Calu3 (cell line): ENCODE measurements at regions not wholly inside any gene's neighbourhood (a gene's known extent, or its start where the extent isn't known, plus 50 kb on each side); places are given as distances from the start of the nearest gene placed in this dataset.
"Not testable (repeated sequence)": the region's sequence is repeated elsewhere in the genome, so short reads cannot be mapped to it uniquely, and the experiment has no call there.

ENCODE experiments used
- BruUV-seq: library from RNA; stranded (reverse); fragments of 400-500 nt; replicated peaks from 2 replicates; lab custom pipeline; 2021; lab: Mats Ljungman, UMichigan
- CTCF ChIA-PET: fragments of 300-600 bp; sonication (Branson Sonifier 250); formaldehyde crosslinking; loops from one replicate; lab custom pipeline; 2022; ENCODE audit warnings: antibody characterized with exemption; lab: Charles Lee
- DNase-seq: peaks from one replicate; pipeline ENCODE4 v3.0.0; 2022
- H3K27ac Mint-ChIP-seq: one replicate; pipeline ENCODE4 v1.8.0; 2022; ENCODE audit warnings: mixed read lengths; ENCODE audit not compliant: unreplicated experiment
- H3K27me3 Mint-ChIP-seq: one replicate; pipeline ENCODE4 v1.8.0; 2022; ENCODE audit warnings: mixed read lengths; ENCODE audit not compliant: unreplicated experiment
- H3K36me3 Mint-ChIP-seq: one replicate; pipeline ENCODE4 v1.8.0; 2022; ENCODE audit warnings: mild to moderate bottlenecking, moderate library complexity, mixed read lengths; ENCODE audit not compliant: insufficient read depth, unreplicated experiment
- H3K4me1 Mint-ChIP-seq: one replicate; pipeline ENCODE4 v1.8.0; 2022; ENCODE audit warnings: mild to moderate bottlenecking, low read depth, mixed read lengths; ENCODE audit not compliant: unreplicated experiment
- H3K4me3 Mint-ChIP-seq: one replicate; pipeline ENCODE4 v1.8.0; 2022; ENCODE audit warnings: mild to moderate bottlenecking, low read depth, moderate library complexity, mixed read lengths; ENCODE audit not compliant: unreplicated experiment
- H3K9me3 Mint-ChIP-seq: one replicate; pipeline ENCODE4 v1.8.0; 2022; ENCODE audit warnings: low read depth, mixed read lengths; ENCODE audit not compliant: unreplicated experiment
- intact Hi-C: fragments of 100-400 bp; cut with micrococcal nuclease; formaldehyde crosslinking; loops from one replicate; pipeline ENCODE4 v1.10.0; 2022; ENCODE audit not compliant: unreplicated experiment
- TF ChIP-seq, protein P1 (sequence below): fragments of 200-600 bp; IDR thresholded peaks from one replicate; pipeline ENCODE4 v1.8.0; 2022; ENCODE audit warnings: antibody characterized with exemption; ENCODE audit not compliant: unreplicated experiment

DNA sequence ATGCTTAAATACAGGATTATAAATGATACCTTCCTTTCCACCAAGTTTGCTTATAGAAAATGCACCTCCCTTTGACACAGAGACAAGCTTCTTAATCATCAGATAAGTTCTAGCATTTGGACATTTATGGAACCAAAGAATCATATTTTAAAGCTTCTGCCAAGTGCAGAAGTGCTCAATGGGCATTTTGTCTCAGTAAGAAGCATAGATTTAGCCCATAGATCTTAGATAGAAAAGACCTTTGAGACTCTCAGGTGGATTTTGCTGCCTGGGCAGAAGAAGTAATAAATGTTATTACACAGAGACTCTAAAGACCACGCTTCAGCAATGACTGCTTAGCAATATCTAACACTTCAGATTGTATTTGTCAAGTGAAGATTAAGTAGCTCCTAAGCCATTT lies 174.6 kb downstream of the VEGFC start:
- no peaks in the 10 kb centered on the region for H3K27me3 Mint-ChIP-seq
- no TSS peak for BruUV-seq
- CTCF ChIA-PET = interaction anchor here (0.6 kb wide), 1 partner anchor 278 kb away, joined by 3 read pairs; no protein-coding TSS in a partner anchor
- no peak for DNase-seq
- intact Hi-C loops = no loop called here
- no peaks in the 10 kb centered on the region for H3K9me3 Mint-ChIP-seq
- H3K36me3 Mint-ChIP-seq = no peaks in the 10 kb centered on the region
- TF ChIP-seq, protein P1, sequence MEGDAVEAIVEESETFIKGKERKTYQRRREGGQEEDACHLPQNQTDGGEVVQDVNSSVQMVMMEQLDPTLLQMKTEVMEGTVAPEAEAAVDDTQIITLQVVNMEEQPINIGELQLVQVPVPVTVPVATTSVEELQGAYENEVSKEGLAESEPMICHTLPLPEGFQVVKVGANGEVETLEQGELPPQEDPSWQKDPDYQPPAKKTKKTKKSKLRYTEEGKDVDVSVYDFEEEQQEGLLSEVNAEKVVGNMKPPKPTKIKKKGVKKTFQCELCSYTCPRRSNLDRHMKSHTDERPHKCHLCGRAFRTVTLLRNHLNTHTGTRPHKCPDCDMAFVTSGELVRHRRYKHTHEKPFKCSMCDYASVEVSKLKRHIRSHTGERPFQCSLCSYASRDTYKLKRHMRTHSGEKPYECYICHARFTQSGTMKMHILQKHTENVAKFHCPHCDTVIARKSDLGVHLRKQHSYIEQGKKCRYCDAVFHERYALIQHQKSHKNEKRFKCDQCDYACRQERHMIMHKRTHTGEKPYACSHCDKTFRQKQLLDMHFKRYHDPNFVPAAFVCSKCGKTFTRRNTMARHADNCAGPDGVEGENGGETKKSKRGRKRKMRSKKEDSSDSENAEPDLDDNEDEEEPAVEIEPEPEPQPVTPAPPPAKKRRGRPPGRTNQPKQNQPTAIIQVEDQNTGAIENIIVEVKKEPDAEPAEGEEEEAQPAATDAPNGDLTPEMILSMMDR = no peak
- H3K4me1 Mint-ChIP-seq = no peaks in the 10 kb centered on the region
- H3K4me3 Mint-ChIP-seq = no peak overlapping the region
- no peak overlapping the region for H3K27ac Mint-ChIP-seq

DNA sequence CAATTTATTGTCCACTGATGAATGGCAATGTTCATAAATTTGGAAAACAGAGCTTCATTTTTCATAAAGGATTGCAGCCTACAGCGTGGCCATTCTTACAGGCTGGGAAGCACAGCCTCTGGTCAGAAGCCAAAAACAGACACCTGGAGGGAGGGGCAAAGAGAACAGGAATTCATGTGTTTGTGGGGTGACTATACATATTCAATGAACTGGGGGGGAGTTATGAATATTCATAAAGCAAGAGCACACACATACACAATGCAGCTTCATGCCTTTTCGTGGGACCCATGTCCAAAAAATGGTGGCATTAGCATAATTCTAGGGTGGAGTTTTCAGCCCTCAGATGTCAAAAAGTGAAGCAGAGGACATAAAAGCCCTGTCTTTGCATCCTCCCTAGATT lies 173.3 kb downstream of the VEGFC start:
- intact Hi-C loops = no loop called here
- no peaks in the 10 kb centered on the region for H3K4me1 Mint-ChIP-seq
- H3K27ac Mint-ChIP-seq = no peak overlapping the region
- TF ChIP-seq, protein P1 = no peak
- no peak overlapping the region for H3K4me3 Mint-ChIP-seq
- CTCF ChIA-PET = no interaction called here
- no peak for DNase-seq
- no peaks in the 10 kb centered on the region for H3K27me3 Mint-ChIP-seq
- H3K36me3 Mint-ChIP-seq = no peaks in the 10 kb centered on the region
- H3K9me3 Mint-ChIP-seq = no peaks in the 10 kb centered on the region
- no TSS peak for BruUV-seq

DNA sequence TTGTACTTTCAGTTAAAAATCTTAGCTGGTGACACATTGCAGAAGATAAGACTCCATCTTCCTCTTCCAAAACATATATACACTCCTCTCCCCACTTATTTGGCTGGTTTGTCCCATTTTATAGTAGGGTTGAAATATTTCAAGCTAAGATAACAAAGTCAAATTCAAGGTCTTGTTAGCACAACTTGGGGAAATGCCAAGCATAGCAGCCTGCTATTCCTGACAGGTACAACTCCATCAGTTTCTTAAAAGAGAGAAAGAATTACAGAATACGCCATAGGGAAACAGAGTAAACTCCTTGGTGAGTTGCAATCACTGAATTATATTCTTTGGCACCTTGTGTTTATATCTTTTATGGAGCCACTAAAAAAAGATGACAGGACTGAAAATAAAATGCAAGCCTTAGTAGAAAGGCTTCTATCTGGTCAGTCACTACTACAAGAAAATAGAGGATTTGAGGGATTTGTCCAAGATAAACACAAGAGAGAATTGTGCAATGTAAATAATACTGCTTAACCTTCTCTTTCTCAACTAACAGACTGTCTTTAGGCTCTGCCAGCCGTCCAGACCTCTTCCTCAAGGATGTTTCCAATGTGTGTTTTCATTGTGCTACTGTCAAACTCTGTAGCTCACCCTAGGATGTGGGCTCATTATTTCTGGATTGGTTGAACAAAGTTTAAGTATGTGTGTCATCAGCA lies 170.3 kb downstream of the VEGFC start:
- H3K27ac Mint-ChIP-seq = no peak overlapping the region
- TF ChIP-seq, protein P1 = no peak
- H3K27me3 Mint-ChIP-seq = no peaks in the 10 kb centered on the region
- no peak overlapping the region for H3K4me3 Mint-ChIP-seq
- H3K4me1 Mint-ChIP-seq = no peaks in the 10 kb centered on the region
- H3K9me3 Mint-ChIP-seq = peaks cover 3% of the 10 kb centered on the region
- no TSS peak for BruUV-seq
- no peaks in the 10 kb centered on the region for H3K36me3 Mint-ChIP-seq
- CTCF ChIA-PET = no interaction called here
- intact Hi-C loops = no loop called here
- DNase-seq = no peak

DNA sequence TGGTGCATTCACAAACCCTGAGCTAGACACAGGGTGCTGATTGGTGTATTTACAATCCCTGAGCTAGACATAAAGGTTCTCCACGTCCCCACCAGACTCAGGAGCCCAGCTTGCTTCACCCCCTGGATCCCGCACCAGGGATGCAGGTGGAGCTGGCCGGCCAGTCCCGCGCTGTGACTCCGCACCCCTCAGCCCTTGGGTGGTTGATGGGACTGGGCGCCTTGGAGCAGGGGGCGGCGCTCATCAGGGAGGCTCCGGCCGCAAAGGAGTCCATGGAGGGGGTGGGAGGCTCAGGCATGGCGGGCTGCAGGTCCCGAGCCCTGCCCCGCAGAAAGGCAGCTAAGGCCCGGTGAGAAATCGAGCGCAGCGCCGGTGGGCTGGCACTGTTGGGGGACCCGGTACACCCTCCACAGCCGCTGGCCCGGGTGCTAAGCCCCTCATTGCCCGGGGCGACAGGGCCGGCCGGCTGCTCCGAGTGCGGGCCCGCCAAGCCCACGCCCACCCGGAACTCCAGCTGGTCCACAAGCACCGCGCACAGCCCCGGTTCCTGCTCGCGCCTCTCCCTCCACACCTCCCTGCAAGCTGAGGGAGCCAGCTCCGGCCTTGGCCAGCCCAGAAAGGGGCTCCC lies 167.6 kb downstream of the VEGFC start:
- H3K4me3 Mint-ChIP-seq, H3K27ac Mint-ChIP-seq, intact Hi-C loops, H3K27me3 Mint-ChIP-seq, H3K36me3 Mint-ChIP-seq, CTCF ChIA-PET, DNase-seq, BruUV-seq, H3K9me3 Mint-ChIP-seq, H3K4me1 Mint-ChIP-seq: not testable (repeated sequence)

DNA sequence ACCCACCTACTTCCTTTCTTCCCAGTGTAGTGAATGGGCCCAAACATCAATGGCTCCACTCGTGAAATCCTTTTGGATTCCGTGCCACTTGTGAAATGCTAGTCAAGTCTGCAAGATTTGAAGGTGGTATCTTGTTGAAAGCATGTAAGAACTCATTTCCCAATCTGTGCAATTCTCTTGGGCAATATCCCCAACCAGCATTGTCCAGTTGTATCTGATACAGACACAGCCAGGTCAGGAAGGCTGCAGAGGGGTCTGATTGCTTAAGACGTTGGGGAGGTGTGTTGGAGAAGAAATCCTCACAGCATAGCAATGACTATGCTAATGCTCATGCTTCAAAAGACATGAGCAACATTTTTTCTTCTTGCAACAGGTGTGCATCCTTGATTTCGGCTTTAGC lies 164.8 kb downstream of the VEGFC start:
- Mint-ChIP-seq H3K4me1 (no peaks in the 10 kb centered on the region), H3K27ac (no peak overlapping the region), H3K27me3 (no peaks in the 10 kb centered on the region), H3K4me3 (no peak overlapping the region), H3K36me3 (no peaks in the 10 kb centered on the region), H3K9me3 (peaks cover 3% of the 10 kb centered on the region)
- DNase-seq = no peak
- intact Hi-C loops = no loop called here
- TF ChIP-seq, protein P1 = no peak
- CTCF ChIA-PET = no interaction called here
- BruUV-seq = no TSS peak
